WTC11 (cell line): ENCODE measurements at regions not wholly inside any gene's neighbourhood (a gene's known extent, or its start where the extent isn't known, plus 50 kb on each side); places are given as distances from the start of the nearest gene placed in this dataset.

ENCODE experiments used
- AFF4 ChIP-seq: sonication (generic); formaldehyde crosslinking; IDR thresholded peaks from 2 replicates; pipeline ENCODE4 v1.8.1; 2023; ENCODE audit warnings: mild to moderate bottlenecking, missing genetic modification reagents, borderline replicate concordance
- ATF3 ChIP-seq: sonication (generic); formaldehyde crosslinking; conservative IDR thresholded peaks from 2 replicates; pipeline ENCODE4 v1.8.1; 2022; ENCODE audit warnings: mild to moderate bottlenecking, missing genetic modification reagents
- CREB1 ChIP-seq: sonication (generic); formaldehyde crosslinking; IDR thresholded peaks from 2 replicates; pipeline ENCODE4 v1.8.0; 2023; ENCODE audit warnings: mild to moderate bottlenecking, missing genetic modification reagents
- CTCF ChIP-seq: fragments of 200-600 bp; IDR thresholded peaks from 2 replicates; pipeline ENCODE4 v1.8.0; 2022; ENCODE audit warnings: antibody characterized with exemption
- ESRRA ChIP-seq: sonication (generic); formaldehyde crosslinking; IDR thresholded peaks from 2 replicates; pipeline ENCODE4 v1.8.1; 2022; ENCODE audit warnings: mild to moderate bottlenecking, missing genetic modification reagents, borderline replicate concordance
- HMGXB4 ChIP-seq: sonication (generic); formaldehyde crosslinking; IDR thresholded peaks from 2 replicates; pipeline ENCODE4 v1.8.1; 2023; ENCODE audit warnings: mild to moderate bottlenecking, moderate library complexity, missing genetic modification reagents
- JUN ChIP-seq: sonication (generic); formaldehyde crosslinking; IDR thresholded peaks from 2 replicates; pipeline ENCODE4 v1.8.0; 2023; ENCODE audit warnings: mild to moderate bottlenecking, missing genetic modification reagents
- NFYB ChIP-seq: sonication (generic); formaldehyde crosslinking; conservative IDR thresholded peaks from 2 replicates; pipeline ENCODE4 v1.8.0; 2022; ENCODE audit warnings: low read depth, missing genetic modification reagents
- NR2C2 ChIP-seq: sonication (generic); formaldehyde crosslinking; IDR thresholded peaks from 2 replicates; pipeline ENCODE4 v1.8.0; 2022; ENCODE audit warnings: mild to moderate bottlenecking, missing genetic modification reagents
- RELA ChIP-seq: sonication (generic); formaldehyde crosslinking; IDR thresholded peaks from 2 replicates; pipeline ENCODE4 v1.8.1; 2022; ENCODE audit warnings: missing genetic modification reagents, mild to moderate bottlenecking, borderline replicate concordance
- SMAD3 ChIP-seq: sonication (generic); formaldehyde crosslinking; IDR thresholded peaks from 2 replicates; pipeline ENCODE4 v1.8.0; 2022; ENCODE audit warnings: missing genetic modification reagents, mild to moderate bottlenecking, borderline replicate concordance
- ZNF425 ChIP-seq: fragments of 250-450 bp; sonication (Bioruptor Pico); conservative IDR thresholded peaks from 2 replicates; pipeline ENCODE4 v1.9.0; 2021; ENCODE audit warnings: mild to moderate bottlenecking

GRCh38 chr14:25848601-25849000 lies 749.2 kb downstream of the NOVA1 start:
- no peak for TF ChIP-seq NR2C2 (CRISPR knock-in tag)
- no peak for TF ChIP-seq CTCF
- no peak for TF ChIP-seq HMGXB4 (CRISPR knock-in tag)
- TF ChIP-seq SMAD3 (CRISPR knock-in tag) = no peak
- no peak for TF ChIP-seq CREB1 (CRISPR knock-in tag)
- no peak for TF ChIP-seq RELA
- TF ChIP-seq ATF3 = no peak
- no peak for TF ChIP-seq ESRRA (CRISPR knock-in tag)
- no peak for TF ChIP-seq NFYB (CRISPR knock-in tag)
- no peak for TF ChIP-seq AFF4 (CRISPR knock-in tag)
- no peak for TF ChIP-seq JUN (CRISPR knock-in tag)
- no peak for TF ChIP-seq ZNF425 (CRISPR knock-in tag)
